ENCODE measurements at regions not wholly inside any gene's neighbourhood (a gene's known extent, or its start where the extent isn't known, plus 50 kb on each side); places are given as distances from the start of the nearest gene placed in this dataset.
A peak's percentile ranks its signal among the peaks of the same experiment; 100 is the strongest.

GRCh38 chr5:74173665-74174064, 466.9 kb downstream of the ENC1 start:
- Histone ChIP-seq H3K79me2 (replicated peaks; ENCODE audit: insufficient read depth) (no peaks in the 10 kb centered on the region), H3F3A (replicated peaks; ENCODE audit: low read depth) (no peaks in the 10 kb centered on the region), H3K27me3 (ENCODE audit: insufficient read depth) (no peaks in the 10 kb centered on the region), H4K20me1 (replicated peaks; ENCODE audit: insufficient read depth) (no peaks in the 10 kb centered on the region), H3K36me3 (ENCODE audit: insufficient read depth) (no peaks in the 10 kb centered on the region), H3K4me3 (no peak overlapping the region), H3K4me2 (no peak overlapping the region), H3K4me1 (ENCODE audit: insufficient read depth) (no peaks in the 10 kb centered on the region), H2AFZ (peak overlapping the region; percentile 83; the same call in 1 of the 2 replicates), H3K9me2 (ENCODE audit: insufficient read depth) (peaks cover 20% of the 10 kb centered on the region), H3K27ac (ENCODE audit: low read depth) (no peak overlapping the region)
- no peak for ATAC-seq
- Mint-ChIP-seq H3K4me1 (peaks cover 14% of the 10 kb centered on the region), H3K27ac (no peak overlapping the region; the same call in 1 of the 2 replicates), H3K4me3 (no peak overlapping the region), H3K27me3 (ENCODE audit: insufficient read depth, low read depth, poor library complexity) (peaks cover 8% of the 10 kb centered on the region), H3K36me3 (ENCODE audit: low read depth) (no peaks in the 10 kb centered on the region), H3K9me3 (no peaks in the 10 kb centered on the region)
- TF ChIP-seq ZNF331 (CRISPR knock-in tag; IDR thresholded peaks at IDR 0.05; ENCODE audit: low read depth) = no peak
- TF ChIP-seq POLR2AphosphoS5 (IDR thresholded peaks at IDR 0.05; ENCODE audit: low read depth) = no peak
- TF ChIP-seq JUNB (IDR thresholded peaks at IDR 0.05; ENCODE audit: unreplicated experiment) = no peak
- TF ChIP-seq CTCF (conservative IDR thresholded peaks at IDR 0.05; ENCODE audit: low read depth in 2 of 2) = no peak
- no peak for TF ChIP-seq EZH2 (IDR thresholded peaks at IDR 0.05; ENCODE audit: low read depth, unreplicated experiment)
- TF ChIP-seq ETS1 (IDR thresholded peaks at IDR 0.05) = no peak
- no peak for TF ChIP-seq REST (IDR thresholded peaks at IDR 0.05; ENCODE audit: unreplicated experiment)
- no peak for TF ChIP-seq ZNF114 (CRISPR knock-in tag; IDR thresholded peaks at IDR 0.05)
- no peak for DNase-seq (ENCODE audit: low spot score)

- Histone ChIP-seq H3K79me2 (replicated peaks; ENCODE audit: insufficient read depth) (no peaks in the 10 kb centered on the region), H3F3A (replicated peaks; ENCODE audit: low read depth) (no peaks in the 10 kb centered on the region), H4K20me1 (replicated peaks; ENCODE audit: insufficient read depth) (no peaks in the 10 kb centered on the region), H3K4me2 (no peak overlapping the region), H3K4me1 (ENCODE audit: insufficient read depth) (no peaks in the 10 kb centered on the region), H3K27me3 (ENCODE audit: insufficient read depth) (no peaks in the 10 kb centered on the region), H3K27ac (ENCODE audit: low read depth) (no peak overlapping the region), H2AFZ (peak overlapping the region; percentile 83), H3K4me3 (no peak overlapping the region), H3K36me3 (ENCODE audit: insufficient read depth) (no peaks in the 10 kb centered on the region), H3K9me2 (ENCODE audit: insufficient read depth) (peaks cover 20% of the 10 kb centered on the region)
- Mint-ChIP-seq H3K4me1 (peaks cover 14% of the 10 kb centered on the region), H3K27ac (peak overlapping the region; percentile 47; the same call in 1 of the 2 replicates), H3K36me3 (ENCODE audit: low read depth) (no peaks in the 10 kb centered on the region), H3K4me3 (no peak overlapping the region), H3K27me3 (ENCODE audit: insufficient read depth, low read depth, poor library complexity) (peaks cover 8% of the 10 kb centered on the region), H3K9me3 (no peaks in the 10 kb centered on the region)
- peak; percentile 89 for ATAC-seq
- peak; percentile 21 for DNase-seq (ENCODE audit: low spot score)
- TF ChIP-seq ZNF462 (CRISPR knock-in tag; IDR thresholded peaks at IDR 0.05) = 0 out of 2 replicates have a peak, but pooled peaks have one; percentile 27
- TF ChIP-seq POLR2AphosphoS5 (IDR thresholded peaks at IDR 0.05; ENCODE audit: low read depth) = no peak
- no peak for TF ChIP-seq STAT1 (IDR thresholded peaks at IDR 0.05; ENCODE audit: unreplicated experiment)
Measured at GRCh38 chr5:74173241-74173640, 467.3 kb downstream of the ENC1 start.

All from GM23338 (cell line).